ENCODE measurements at regions not wholly inside any gene's neighbourhood (a gene's known extent, or its start where the extent isn't known, plus 50 kb on each side); places are given as distances from the start of the nearest gene placed in this dataset.

DNA sequence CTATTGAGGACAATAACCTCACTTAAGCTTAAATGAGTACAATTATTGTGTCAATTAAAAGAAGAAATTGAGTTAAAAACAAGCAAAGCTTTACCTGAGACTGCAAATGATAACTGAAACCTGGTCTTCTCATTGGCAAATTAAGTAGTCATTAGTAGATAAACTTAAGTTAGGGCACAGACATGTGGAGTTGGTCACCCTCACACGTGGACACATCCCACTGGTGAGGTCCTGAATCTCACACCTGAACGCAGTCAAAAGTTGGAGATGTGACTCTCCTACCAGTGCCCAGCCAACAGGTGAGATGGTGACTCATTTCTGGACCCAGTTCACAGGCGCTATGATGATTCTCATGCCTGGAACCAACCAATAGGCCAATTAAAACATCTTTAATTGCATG is 311.6 kb downstream of the FOXL1 start:
- no peak for FAIRE-seq

DNA sequence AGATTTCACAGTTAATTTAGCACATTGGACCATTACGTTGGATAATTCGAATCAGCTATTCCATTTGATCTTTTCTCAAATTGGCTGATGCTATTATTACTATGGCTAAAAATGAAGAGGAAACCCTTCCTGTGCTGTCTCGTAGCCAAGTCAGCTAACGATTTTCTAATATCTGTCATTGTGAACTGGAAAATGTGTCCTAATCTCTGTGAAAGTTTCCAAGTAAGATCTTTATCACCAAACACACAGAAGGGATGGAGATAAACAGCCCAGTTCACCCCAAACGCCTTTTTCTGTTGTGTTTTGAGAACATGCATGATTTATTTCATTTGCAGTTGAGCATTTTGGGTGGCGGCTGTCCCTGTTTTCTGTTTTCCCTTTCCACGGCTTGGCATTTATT is 312.8 kb downstream of the FOXL1 start:
- no peak for FAIRE-seq

DNA sequence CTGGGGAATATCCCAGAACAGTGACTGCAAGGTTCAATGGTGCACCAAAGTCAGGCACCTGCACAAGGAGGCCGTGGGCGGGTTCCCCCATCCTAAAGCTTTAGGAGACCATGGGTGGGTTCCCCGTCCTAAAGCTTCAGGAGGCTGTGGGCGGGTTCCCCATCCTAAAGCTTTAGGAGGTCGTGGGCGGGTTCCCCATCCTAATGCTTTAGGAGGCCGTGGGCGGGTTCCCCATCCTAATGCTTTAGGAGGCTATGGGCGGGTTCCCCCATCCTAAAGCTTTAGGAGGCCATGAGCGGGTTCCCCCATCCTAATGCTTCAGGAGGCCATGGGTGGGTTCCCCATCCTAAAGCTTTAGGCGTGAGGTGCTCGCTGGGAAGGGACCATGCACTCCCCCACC is 313.3 kb downstream of the FOXL1 start:
- FAIRE-seq: no peak

DNA sequence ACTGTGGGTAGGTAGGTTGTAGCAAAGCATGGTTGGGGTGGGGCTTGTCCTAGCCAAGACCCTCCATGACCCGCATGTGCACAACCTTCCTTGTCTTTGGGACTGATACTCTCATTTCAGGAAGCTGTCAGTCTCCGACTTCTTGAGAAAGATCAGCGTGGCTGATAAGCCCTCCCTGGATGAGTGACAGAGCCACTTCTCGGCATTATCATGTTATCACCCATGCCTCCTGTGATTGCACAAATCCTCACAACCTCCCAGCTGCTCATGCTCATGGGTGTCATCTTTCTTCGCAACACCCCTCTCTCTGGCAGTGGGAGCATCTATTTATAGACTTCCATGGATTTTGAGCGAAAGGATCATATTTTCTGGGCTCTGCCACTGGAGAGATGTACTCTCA is 314.2 kb downstream of the FOXL1 start:
- FAIRE-seq: no peak

DNA sequence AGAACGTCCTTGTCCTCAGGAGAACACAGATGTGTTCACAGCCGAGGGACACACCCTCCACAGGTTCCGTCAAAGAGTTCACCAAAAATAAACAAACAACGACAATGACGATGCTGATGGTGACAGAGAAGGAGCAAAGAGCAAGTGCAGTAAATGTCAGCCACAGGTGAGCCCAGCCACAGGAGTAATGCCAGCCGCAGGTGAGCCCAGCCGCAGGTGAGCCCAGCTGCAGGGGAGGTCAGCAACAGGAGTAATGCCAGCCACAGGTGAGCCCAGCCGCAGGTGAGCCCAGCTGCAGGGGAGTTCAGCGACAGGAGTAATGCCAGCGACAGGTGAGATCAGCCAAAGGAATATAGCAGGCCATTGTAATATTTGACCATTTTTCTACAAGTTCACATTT is 315.2 kb downstream of the FOXL1 start:
- FAIRE-seq: no peak

DNA sequence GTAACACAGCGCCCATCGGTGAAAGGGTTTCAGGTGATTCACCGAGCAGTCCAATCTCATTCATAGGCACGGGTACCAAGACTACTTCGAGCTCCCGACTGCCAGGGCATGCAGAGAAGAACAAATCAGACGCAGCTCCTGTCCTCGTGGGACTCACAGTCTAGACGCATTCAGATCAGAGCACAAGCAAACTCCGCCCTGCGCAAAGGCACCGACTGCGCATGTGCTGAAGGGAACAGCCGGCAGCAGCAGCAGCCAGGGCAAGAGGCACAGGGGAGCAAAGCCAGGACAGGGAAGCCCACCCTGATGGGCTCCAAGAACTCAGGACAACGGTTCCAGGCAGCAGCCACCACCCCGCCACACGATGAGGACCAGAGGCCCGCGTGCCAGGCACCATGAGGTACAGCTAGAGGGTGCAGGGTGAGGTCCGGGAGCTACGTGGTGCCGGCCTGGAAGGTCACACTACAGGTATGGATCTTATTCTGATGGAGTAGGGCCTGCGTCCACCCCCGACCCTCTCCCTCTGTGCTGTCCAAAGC is 315.7 kb downstream of the FOXL1 start:
- FAIRE-seq: no peak

DNA sequence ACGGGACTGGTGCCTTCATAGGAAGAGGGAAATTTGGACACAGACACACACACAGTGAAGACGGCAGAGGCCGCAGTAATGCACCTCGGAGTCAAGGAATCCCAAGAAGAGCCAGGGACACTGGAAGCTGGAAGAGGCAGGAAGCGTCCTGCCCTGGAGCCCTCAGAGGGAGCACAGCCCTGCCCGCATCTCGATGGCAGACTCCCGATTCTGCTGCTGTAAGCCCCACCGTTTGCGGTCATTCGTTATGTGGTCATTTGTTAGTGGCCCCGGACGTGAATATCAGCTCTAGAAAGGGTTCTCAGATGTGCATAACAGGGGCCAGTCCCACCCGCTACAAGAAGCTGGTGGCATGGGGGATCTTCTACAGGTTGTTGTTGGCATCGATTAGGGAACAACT is 316.6 kb downstream of the FOXL1 start:
- FAIRE-seq: no peak

DNA sequence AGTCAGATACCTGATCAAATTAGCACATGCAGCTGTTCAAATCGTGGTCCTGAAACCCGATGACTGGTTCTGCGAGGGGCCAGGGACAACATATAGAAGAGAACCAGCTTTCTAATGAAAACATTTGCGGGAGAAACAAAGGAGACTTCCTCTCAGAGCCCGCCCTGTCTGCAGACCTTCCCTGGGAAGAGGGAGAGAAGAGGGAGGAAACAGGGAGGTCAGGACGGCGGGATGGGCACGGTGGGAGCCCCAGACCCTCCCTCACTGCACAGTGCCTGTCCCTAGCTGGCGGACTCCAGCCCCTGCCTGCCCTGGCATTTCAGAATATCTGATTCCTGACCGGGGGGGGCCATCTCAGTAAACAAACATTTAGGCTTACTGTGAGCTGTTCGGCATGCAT is 317.3 kb downstream of the FOXL1 start:
- FAIRE-seq: no peak

DNA sequence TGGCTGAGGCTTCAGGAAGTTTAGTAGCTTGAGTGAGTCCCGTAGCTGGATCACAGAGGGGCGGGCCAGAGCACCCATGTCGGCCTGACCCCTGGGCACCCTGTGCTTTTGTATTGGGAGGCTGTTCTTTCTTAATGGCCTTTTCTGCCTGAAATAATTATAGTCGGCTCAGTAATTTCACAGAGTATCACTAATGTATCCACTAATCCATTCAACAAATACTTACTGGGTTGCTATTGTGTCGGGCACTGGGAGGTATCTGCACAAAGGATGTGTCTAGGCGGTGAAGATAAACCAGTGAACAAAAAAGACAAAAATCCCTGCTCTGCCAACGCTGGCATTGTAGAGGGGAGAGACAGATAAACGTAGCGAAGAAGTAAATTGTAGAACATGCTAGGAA is 318.6 kb downstream of the FOXL1 start:
- FAIRE-seq: no peak

DNA sequence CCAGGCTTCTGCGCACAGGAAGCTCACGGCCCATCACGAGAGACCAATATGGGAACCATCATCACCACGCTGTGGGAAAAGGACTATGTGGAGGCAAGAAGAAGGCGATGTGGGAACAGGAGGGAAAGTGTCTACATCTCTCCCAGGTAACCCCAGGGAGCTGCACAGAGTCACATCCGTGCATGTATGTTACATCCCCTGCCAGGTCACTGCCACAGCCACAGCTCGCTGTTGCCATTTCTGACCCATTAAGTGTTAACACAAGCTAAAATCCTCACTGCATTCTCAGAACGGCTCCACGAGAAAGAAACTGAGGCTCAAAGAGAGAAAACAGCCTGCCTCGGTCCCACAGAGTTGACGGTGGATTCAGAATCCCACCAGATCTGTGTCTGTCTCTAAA is 319.1 kb downstream of the FOXL1 start:
- no peak for FAIRE-seq

DNA sequence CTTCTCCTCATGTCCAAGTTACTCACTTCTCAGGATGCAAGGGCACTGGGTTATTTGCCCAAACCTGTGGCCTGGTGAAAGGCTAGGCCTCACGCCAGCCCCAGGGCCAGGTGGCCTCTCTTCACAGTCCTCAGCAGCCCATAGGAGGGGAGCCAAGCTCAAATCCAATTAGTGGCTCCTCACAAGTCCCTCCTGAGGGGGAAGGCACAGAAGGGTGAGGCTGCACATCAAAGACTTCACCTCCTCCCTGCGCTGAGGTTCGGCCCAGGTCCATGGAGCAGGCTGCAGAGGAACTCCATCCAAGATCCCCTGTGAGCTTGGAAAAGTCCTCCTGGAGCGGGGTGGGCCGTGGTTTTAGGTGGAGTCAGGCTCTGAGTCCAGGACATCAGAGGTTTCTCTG is 320.0 kb downstream of the FOXL1 start:
- no peak for FAIRE-seq

DNA sequence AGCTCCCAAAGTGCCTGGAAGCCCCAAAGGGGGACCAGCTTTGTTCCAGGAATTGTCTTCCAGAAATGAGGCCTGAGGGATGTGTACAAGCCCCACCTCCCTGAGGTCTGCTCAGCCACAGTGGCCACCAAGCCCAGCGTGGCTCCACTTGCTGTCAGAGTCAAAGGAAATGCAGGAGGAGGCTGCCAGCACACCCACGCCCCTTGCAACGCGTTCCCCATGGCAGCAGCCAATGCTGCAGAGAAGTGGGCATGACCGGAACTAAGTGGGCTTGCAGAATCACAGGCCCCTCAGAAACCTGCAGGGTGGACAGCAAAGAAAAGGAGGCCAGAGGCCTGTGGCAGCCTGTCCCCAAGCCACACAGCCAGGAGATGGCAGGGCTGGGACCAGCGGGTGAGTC is 320.8 kb downstream of the FOXL1 start:
- FAIRE-seq: no peak

DNA sequence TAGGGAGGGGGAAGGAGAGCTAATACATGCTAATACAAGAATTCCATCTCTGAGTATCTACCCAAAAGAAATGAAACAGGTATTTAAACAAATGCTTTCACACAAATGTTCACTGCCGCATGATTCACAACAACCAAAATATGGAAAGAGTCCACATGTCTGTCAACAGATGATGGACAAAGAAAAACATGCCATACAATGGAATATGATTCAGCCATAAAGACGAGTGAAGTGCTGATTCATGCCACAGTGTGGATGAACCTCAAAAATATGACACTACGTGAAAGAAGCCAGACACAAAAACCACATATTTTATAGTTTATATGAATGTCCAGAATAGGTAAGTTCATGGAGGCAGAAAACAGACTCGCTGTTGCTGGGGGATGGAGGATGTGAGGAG is 321.4 kb downstream of the FOXL1 start:
- no peak for FAIRE-seq

DNA sequence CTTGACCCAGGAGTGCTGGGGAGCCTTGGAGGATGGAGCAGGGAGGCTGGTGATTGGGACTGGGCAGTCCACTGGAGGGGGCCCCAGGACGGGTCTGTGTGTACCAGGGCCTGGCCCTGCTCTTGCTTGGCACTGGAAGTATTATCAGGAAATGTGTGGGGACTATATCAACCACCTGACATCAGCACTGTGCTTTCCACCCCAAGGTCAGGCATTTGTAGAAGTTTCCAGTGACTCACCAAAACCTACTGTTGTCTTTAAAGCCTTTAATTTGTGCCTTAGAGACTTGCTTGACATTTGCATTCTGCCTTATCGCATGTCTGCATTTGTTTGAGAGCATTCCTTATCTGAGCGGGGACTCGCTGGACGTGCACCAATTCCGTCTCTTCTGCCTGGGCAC is 323.1 kb downstream of the FOXL1 start:
- FAIRE-seq: no peak

DNA sequence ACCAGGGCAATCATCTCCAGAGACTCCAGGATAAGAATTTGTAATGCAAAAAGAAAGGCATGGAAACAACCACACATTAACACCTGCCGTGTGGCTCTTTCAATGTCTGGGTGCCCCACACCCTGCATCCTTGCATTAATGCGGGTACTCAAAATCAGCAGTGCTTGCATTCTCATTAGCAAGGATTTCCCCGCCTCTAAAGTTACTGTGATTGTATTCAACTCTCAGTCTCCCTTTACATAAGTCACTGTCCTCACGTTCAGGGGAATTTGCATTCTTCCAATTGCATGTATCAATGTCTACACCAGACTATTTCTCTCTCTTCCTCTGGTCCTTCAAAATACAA is 324.3 kb downstream of the FOXL1 start:
- no peak for FAIRE-seq

DNA sequence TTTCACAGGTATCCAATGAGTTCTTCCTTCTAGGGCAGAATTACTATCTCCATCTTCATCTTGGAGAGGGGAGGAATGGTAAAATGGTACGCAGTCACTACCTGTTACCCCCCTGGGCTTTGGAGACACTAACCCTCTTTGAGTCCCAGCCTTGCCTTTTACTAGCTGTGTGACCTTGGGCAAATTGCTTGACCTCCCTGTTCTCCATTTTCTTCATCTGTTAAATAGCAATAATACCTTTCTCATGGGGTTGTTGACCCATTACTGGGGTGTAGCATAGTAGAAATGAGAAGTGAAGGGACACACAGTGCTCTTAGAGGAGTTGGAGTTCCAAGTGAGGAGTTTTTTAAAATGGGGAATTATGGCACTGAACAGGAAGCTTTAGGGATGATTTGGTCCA is 324.7 kb downstream of the FOXL1 start:
- FAIRE-seq: no peak

DNA sequence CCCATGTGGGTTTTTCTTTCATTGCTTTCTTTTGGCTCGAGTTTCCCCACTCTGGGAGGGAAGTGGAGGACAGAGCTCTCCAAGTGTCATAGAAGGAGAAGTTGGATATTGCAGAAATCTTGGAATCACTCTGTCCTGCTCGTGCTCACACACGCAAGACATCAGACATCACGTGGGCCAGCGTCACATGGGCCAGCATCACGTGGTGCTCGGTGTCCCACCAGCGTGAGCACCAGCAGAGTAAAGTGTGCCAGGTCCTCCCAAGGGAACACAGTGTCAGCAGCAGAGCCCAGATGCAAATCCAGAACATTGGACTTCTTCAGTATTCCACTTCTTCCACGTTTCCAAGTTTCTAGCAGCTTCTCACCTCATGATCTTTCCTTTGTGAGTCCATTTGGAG is 327.0 kb downstream of the FOXL1 start:
- FAIRE-seq: no peak

DNA sequence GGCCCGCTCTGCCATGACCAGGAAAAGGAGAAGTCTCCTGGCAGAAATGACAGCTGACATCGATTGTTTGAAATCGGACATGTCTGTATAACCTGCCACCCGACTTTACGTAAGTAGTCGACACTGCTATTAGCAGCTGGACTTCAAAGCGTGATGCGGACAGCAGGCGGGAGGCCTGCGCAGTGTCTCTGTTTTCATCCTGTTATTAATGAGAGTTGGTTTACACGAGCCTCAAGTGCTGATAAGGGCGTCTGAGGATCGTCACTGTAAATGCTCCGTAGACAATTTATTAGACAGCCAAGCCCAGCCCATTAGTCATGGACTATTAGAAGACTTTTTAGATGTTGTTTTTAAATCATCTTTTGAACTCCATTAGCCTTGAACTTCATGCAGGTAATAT is 328.3 kb downstream of the FOXL1 start:
- no peak for FAIRE-seq

DNA sequence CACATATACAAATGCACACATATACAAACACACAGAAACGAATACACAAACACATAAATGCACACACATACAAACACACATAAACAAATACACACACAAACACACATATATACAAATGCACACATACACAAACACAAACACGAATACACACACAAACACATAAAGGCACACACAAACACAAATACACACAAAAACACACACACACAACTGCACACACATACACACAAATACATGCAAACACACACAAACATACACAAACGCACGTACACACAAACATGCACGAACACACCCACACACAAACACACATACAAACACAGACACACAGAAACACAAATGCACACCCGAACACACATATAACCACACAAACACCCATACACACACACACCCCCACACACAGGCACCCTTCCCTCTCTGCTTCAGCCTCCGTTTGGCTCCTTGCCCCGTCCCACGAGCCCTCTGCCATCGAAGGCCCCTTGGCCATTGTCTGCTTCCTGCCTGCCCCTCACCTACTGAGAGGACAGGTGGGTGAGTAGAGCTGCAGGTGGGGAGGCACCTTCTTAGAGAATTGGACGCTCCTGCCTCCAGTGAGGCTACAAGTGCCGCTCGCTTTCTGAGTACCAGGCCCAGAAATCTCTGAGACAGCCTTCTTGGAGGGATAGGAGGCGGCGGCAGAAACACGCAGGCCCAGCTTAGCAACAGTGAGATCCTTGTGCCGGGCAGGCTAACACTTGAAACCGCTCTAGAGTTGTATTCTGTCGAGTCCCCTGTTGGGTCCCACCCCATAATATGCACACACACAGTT is 331.2 kb downstream of the FOXL1 start:
- FAIRE-seq: no peak

DNA sequence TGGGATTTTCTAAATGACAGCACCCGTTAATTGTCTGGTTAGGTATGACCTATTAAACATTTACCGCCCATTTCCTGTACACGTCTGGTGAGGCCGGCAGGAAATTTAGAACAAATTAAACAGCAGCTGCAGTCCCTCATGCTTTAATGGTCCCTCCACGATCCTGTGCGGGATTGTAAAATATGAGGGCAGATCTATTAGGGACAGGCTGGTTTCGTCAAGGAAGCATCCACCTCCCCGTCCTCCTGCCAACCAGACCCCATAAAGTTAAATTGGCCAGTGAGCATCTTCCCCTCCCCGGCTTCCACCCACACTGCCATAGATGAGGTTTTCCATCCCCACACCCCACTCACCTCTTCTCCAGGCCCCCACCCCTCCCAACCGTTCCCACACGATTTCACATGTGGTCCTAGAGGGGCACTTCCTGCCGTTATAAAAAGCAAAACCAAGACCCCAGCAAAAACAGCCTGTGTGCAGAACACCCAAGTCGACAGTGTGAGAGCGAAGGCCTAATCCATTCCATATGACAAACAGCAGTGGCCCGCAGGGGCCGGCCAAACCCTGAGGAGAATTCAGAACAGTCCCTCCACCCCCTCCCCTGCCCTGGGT is 331.9 kb downstream of the FOXL1 start:
- no peak for FAIRE-seq

DNA sequence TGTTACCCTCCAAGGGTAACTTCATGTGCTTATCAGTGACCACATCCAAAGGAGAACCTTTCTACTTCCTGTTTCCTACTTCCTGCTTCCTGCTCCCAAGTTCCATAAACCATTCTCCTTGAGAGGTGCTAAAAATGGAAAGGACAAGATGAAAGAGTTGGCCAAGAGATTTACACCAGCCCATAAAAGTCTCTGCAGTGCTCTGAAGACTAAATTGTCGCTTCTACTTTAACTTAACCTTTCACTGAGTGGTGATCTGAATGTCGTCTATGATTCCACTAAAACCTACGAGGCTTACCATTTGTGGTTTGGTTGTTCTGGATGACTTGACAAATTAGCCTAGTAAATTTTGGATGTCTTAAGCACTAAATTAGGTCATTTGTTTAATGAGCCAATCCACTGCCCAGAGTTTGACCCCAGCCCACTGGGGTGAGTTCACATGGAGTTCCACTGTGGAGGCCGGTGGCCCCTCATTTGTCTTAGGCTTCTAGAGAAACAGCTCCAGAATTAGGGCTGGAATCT is 333.1 kb downstream of the FOXL1 start:
- FAIRE-seq: no peak

DNA sequence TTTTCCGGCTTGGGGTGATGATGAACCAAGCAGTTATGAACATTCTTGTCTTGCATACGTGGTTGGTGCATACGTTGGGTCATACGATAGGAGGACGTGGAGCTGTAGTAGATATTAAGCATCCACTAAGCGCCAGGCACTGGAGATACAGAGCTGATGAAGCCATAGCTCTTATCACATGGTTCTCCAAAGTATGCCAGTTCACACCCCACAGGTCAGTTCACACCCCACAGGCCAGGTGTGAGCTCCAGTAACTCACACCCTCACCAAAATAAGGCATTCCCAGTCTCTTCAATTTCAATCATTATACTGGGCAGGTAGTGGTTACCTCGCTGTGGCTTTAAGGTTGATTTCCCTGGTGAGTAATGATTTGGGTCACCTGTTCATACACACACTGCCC is 335.5 kb downstream of the FOXL1 start:
- FAIRE-seq: no peak

DNA sequence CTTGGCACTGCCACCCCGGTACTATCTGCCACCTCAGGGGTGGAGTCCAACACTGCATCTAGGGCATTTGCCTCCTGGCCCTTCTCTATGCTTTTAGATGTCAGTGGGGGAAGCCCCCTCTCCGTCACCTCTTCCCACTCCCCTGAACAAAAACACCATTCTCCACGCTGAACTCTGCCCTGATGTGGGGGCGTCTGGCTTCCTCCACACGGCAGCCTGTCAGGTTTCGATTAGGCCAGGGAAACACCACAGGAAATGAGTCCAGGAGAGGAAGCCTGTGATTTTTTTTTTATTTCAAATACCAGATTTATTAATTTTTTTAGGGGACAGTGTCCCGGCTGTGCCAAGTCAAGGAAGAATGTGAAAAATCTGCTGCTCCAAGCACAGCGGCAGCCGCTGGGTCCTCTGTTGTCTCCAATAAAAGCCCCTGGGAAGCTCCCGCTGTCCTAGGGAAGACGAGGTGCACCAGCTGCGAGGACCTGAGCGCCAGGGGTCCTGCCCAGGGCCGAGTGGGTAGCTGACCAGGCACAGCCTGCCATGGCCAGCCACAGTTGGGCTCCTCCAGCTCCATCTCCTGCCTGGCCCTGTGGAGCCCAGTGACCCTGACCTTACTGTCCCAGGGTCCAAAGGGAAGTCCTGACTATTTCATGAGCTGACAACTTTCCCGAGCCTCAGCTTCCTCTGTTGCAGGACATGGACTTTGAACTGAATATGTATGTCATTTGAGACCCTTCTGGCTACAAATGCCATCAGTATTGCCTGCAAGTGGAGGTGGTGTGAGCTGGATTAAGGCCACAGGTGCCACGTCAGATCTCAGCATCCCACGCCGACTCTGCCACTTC is 336.7 kb downstream of the FOXL1 start:
- FAIRE-seq: no peak
